GM23338 (cell line): ENCODE measurements at regions not wholly inside any gene's neighbourhood (a gene's known extent, or its start where the extent isn't known, plus 50 kb on each side); places are given as distances from the start of the nearest gene placed in this dataset.

Experiments
- EZH2 ChIP-seq: fragments of 200-600 bp; sonication (generic); IDR thresholded peaks from one replicate; pipeline ENCODE4 v1.8.0; 2017; ENCODE audit warnings: antibody characterized with exemption, mild to moderate bottlenecking, low read depth; ENCODE audit not compliant: unreplicated experiment
- EZH2phosphoT487 ChIP-seq: fragments of 200-600 bp; sonication (generic); IDR thresholded peaks from one replicate; pipeline ENCODE4 v1.8.1; 2018; ENCODE audit warnings: antibody characterized with exemption; ENCODE audit not compliant: unreplicated experiment
- JUNB ChIP-seq: IDR thresholded peaks from one replicate; pipeline ENCODE4 v1.6.1; 2016; ENCODE audit warnings: antibody characterized with exemption; ENCODE audit not compliant: unreplicated experiment
- NANOG ChIP-seq: IDR thresholded peaks from 2 replicates; pipeline ENCODE4 v1.6.1; 2016; ENCODE audit warnings: antibody characterized with exemption, borderline replicate concordance
- POLR2AphosphoS5 ChIP-seq: IDR thresholded peaks from 2 replicates; pipeline ENCODE4 v1.6.1; 2016; ENCODE audit warnings: antibody characterized with exemption, low read depth
- STAT1 ChIP-seq: IDR thresholded peaks from one replicate; pipeline ENCODE4 v1.6.1; 2016; ENCODE audit warnings: antibody characterized with exemption; ENCODE audit not compliant: unreplicated experiment
- ZNF114 ChIP-seq: fragments of 250-450 bp; sonication (Bioruptor Pico); IDR thresholded peaks from 2 replicates; pipeline ENCODE4 v1.5.0; 2020; ENCODE audit warnings: mild to moderate bottlenecking, moderate library complexity
- TF ChIP-seq, protein P1 (sequence below): fragments of 250-450 bp; sonication (Bioruptor Pico); IDR thresholded peaks from 2 replicates; pipeline ENCODE4 v1.5.0; 2020; ENCODE audit warnings: mild to moderate bottlenecking, moderate library complexity
- TF ChIP-seq, protein P2 (sequence below): IDR thresholded peaks from 2 replicates; pipeline ENCODE4 v1.6.1; 2016; ENCODE audit warnings: antibody characterized with exemption
- TF ChIP-seq, protein P3 (sequence below), 2 experiments: fragments of 200-600 bp in 1 of 2; sonication (generic) in 1 of 2; conservative IDR thresholded peaks; 2 replicates each; pipeline versions ENCODE4 v1.5.1 to v1.6.1; 2016 to 2017; ENCODE audit warnings: antibody characterized with exemption in 2 of 2, low read depth in 2 of 2, mild to moderate bottlenecking in 2 of 2, moderate library complexity in 1 of 2

DNA sequence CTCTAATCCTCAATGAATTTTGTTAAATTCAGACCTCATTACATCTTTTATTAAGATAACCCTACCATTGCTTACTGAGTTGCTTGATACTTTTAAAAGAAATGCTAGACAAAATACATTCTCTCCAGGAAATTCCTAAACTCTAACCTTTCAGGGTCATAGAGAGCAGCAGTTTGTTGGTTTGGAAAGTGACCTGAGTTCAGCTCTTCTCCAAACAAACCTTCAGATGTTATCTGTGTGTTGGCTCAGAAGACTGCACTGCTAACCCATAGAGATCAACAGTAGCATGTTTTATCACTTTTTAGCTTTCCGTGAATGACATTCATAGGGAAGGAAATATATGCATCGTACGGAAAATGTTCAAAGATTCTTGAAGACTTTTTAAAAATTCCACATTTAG, 101.8 kb upstream of the VEGFC start (continued):
- TF ChIP-seq, protein P1, sequence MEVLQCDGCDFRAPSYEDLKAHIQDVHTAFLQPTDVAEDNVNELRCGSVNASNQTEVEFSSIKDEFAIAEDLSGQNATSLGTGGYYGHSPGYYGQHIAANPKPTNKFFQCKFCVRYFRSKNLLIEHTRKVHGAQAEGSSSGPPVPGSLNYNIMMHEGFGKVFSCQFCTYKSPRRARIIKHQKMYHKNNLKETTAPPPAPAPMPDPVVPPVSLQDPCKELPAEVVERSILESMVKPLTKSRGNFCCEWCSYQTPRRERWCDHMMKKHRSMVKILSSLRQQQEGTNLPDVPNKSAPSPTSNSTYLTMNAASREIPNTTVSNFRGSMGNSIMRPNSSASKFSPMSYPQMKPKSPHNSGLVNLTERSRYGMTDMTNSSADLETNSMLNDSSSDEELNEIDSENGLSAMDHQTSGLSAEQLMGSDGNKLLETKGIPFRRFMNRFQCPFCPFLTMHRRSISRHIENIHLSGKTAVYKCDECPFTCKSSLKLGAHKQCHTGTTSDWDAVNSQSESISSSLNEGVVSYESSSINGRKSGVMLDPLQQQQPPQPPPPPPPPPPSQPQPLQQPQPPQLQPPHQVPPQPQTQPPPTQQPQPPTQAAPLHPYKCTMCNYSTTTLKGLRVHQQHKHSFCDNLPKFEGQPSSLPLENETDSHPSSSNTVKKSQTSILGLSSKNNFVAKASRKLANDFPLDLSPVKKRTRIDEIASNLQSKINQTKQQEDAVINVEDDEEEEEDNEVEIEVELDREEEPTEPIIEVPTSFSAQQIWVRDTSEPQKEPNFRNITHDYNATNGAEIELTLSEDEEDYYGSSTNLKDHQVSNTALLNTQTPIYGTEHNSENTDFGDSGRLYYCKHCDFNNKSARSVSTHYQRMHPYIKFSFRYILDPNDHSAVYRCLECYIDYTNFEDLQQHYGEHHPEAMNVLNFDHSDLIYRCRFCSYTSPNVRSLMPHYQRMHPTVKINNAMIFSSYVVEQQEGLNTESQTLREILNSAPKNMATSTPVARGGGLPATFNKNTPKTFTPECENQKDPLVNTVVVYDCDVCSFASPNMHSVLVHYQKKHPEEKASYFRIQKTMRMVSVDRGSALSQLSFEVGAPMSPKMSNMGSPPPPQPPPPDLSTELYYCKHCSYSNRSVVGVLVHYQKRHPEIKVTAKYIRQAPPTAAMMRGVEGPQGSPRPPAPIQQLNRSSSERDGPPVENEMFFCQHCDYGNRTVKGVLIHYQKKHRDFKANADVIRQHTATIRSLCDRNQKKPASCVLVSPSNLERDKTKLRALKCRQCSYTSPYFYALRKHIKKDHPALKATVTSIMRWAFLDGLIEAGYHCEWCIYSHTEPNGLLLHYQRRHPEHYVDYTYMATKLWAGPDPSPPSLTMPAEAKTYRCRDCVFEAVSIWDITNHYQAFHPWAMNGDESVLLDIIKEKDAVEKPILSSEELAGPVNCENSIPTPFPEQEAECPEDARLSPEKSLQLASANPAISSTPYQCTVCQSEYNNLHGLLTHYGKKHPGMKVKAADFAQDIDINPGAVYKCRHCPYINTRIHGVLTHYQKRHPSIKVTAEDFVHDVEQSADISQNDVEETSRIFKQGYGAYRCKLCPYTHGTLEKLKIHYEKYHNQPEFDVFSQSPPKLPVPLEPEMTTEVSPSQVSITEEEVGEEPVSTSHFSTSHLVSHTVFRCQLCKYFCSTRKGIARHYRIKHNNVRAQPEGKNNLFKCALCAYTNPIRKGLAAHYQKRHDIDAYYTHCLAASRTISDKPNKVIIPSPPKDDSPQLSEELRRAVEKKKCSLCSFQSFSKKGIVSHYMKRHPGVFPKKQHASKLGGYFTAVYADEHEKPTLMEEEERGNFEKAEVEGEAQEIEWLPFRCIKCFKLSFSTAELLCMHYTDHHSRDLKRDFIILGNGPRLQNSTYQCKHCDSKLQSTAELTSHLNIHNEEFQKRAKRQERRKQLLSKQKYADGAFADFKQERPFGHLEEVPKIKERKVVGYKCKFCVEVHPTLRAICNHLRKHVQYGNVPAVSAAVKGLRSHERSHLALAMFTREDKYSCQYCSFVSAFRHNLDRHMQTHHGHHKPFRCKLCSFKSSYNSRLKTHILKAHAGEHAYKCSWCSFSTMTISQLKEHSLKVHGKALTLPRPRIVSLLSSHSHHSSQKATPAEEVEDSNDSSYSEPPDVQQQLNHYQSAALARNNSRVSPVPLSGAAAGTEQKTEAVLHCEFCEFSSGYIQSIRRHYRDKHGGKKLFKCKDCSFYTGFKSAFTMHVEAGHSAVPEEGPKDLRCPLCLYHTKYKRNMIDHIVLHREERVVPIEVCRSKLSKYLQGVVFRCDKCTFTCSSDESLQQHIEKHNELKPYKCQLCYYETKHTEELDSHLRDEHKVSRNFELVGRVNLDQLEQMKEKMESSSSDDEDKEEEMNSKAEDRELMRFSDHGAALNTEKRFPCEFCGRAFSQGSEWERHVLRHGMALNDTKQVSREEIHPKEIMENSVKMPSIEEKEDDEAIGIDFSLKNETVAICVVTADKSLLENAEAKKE = no peak
- no peak for TF ChIP-seq JUNB
- TF ChIP-seq POLR2AphosphoS5 = no peak
- TF ChIP-seq NANOG = no peak
- no peak for TF ChIP-seq ZNF114 (CRISPR knock-in tag)
- no peak for TF ChIP-seq STAT1
- no peak for TF ChIP-seq EZH2phosphoT487
- TF ChIP-seq, protein P2, sequence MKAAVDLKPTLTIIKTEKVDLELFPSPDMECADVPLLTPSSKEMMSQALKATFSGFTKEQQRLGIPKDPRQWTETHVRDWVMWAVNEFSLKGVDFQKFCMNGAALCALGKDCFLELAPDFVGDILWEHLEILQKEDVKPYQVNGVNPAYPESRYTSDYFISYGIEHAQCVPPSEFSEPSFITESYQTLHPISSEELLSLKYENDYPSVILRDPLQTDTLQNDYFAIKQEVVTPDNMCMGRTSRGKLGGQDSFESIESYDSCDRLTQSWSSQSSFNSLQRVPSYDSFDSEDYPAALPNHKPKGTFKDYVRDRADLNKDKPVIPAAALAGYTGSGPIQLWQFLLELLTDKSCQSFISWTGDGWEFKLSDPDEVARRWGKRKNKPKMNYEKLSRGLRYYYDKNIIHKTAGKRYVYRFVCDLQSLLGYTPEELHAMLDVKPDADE = no peak
- TF ChIP-seq, protein P3, sequence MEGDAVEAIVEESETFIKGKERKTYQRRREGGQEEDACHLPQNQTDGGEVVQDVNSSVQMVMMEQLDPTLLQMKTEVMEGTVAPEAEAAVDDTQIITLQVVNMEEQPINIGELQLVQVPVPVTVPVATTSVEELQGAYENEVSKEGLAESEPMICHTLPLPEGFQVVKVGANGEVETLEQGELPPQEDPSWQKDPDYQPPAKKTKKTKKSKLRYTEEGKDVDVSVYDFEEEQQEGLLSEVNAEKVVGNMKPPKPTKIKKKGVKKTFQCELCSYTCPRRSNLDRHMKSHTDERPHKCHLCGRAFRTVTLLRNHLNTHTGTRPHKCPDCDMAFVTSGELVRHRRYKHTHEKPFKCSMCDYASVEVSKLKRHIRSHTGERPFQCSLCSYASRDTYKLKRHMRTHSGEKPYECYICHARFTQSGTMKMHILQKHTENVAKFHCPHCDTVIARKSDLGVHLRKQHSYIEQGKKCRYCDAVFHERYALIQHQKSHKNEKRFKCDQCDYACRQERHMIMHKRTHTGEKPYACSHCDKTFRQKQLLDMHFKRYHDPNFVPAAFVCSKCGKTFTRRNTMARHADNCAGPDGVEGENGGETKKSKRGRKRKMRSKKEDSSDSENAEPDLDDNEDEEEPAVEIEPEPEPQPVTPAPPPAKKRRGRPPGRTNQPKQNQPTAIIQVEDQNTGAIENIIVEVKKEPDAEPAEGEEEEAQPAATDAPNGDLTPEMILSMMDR (conservative IDR thresholded peaks at IDR 0.05; ENCODE audit: low read depth in 2 of 2) = no peak
- TF ChIP-seq EZH2 = no peak
